Left colon (tissue), 2 donors: ENCODE measurements at regions not wholly inside any gene's neighbourhood (a gene's known extent, or its start where the extent isn't known, plus 50 kb on each side); places are given as distances from the start of the nearest gene placed in this dataset.

Source experiments
- ATAC-seq: fragments of 200-7000 bp; cut with Tn5 transposase; one replicate; pipeline ENCODE4 v1.9.1; 2020; ENCODE audit warnings: mild to moderate bottlenecking, moderate library complexity
- DNase-seq, 2 donors: peaks; one replicate each; pipeline ENCODE4 v3.0.0-alpha.2; 2020
- intact Hi-C, 2 donors: fragments of 100-400 bp; cut with DNase I in 1 of 2; cut with micrococcal nuclease in 1 of 2; formaldehyde crosslinking; loops; one replicate each; pipeline versions ENCODE4 v1.11.2 to v1.14.0; 2022; cut with DNase I, micrococcal nuclease
- donor health status: DM: no; HTN: no; CAD: no.
- donor health status: DM: yes; HTN: yes; CAD: no.

GRCh38 chr4:134278675-134279074, 77.1 kb upstream of the PABPC4L start:
- intact Hi-C loops: no loop called here
- DNase-seq (no peak), ATAC-seq (no peak)

GRCh38 chr4:134276476-134276875, 74.9 kb upstream of the PABPC4L start:
- intact Hi-C loops: no loop called here
- no peak for DNase-seq
- ATAC-seq: no peak

- ATAC-seq: no peak
- DNase-seq: no peak
- intact Hi-C loops: no loop called here
Observed at GRCh38 chr4:134260126-134260525, 58.5 kb upstream of the PABPC4L start.
